OCI-M1 (cell line): ENCODE measurements at regions not wholly inside any gene's neighbourhood (a gene's known extent, or its start where the extent isn't known, plus 50 kb on each side); places are given as distances from the start of the nearest gene placed in this dataset.
A peak's percentile ranks its signal among the peaks of the same experiment; 100 is the strongest.

Source experiments
- DNase-seq: peaks from one replicate; lab custom pipeline; 2025; lab: John Stamatoyannopoulos, UW

GRCh38 chr15:51156957-51157356, 62.3 kb upstream of the TNFAIP8L3 start:
- peak; percentile 71 for DNase-seq

- no peak for DNase-seq
Observed at GRCh38 chr15:51155891-51156290, 61.2 kb upstream of the TNFAIP8L3 start.

- DNase-seq: no peak
Observed at GRCh38 chr15:51155016-51155580, 60.4 kb upstream of the TNFAIP8L3 start.
